GM20000 (cell line): ENCODE measurements at regions not wholly inside any gene's neighbourhood (a gene's known extent, or its start where the extent isn't known, plus 50 kb on each side); places are given as distances from the start of the nearest gene placed in this dataset.

Experiments
- DNase-seq: peaks from one replicate; pipeline ENCODE4 v3.0.0; 2012; ENCODE audit warnings: low spot score
- TF ChIP-seq, protein P1 (sequence below): IDR thresholded peaks from 2 replicates; pipeline ENCODE4 v1.5.1; 2012; ENCODE audit warnings: mild to moderate bottlenecking, control low read depth; ENCODE audit errors: extremely low read depth, missing control alignments

DNA sequence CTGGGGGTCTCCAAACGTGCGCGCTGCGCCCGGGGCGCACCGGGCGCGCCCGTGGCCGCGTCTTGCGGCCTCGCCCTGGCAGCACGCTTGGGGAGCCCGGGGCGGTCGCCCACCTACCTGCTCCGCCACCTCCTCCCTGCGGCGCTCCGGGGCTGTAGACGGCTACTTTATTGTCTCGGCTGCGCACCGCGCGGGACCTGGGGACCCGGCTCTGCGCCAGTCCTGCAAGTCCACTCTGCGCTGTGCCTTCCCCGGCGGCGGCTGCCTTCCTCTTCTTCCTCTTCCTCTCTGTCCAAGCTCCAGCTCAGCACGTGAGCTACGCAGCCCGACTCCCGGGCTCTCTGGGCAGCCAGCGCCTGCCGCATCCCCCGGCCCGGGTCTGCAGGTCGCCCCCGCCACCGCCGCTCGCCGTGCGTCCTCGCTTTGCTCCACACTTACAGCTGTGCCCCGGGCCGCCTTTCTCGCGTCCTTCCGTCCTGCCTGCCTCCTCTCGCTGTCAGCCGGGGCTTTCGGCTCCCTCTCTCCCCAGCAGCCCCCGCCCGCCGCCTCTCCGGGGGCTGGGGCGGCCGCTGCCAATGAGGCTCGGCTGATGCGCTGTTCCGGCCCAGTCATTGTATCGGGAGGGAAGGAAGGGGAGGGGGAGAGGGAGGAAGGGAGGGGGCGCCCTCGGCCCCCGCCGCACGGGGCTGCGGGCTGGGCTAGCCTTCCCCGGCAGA, 156.4 kb upstream of the FRMD4B start:
- TF ChIP-seq, protein P1, sequence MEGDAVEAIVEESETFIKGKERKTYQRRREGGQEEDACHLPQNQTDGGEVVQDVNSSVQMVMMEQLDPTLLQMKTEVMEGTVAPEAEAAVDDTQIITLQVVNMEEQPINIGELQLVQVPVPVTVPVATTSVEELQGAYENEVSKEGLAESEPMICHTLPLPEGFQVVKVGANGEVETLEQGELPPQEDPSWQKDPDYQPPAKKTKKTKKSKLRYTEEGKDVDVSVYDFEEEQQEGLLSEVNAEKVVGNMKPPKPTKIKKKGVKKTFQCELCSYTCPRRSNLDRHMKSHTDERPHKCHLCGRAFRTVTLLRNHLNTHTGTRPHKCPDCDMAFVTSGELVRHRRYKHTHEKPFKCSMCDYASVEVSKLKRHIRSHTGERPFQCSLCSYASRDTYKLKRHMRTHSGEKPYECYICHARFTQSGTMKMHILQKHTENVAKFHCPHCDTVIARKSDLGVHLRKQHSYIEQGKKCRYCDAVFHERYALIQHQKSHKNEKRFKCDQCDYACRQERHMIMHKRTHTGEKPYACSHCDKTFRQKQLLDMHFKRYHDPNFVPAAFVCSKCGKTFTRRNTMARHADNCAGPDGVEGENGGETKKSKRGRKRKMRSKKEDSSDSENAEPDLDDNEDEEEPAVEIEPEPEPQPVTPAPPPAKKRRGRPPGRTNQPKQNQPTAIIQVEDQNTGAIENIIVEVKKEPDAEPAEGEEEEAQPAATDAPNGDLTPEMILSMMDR: no peak
- DNase-seq: peak; percentile 25

DNA sequence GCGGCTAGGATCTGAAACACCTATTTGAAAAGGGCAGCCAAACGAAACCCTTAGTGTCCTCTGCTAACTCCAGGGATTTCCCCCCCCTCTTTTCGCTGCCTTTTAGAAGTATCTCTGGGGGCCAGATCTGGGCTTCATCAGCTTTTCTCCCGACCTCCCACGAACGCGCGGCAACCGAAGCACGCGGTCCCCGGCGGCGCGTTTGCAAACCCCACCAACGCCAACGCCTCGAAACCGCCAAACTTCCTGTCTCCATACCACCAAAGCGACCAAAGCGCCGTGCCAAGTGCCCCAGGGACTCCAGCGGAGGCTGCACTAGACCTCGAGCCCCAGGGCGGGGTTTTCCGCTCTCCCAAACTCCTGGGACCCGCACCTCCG, 155.8 kb upstream of the FRMD4B start:
- TF ChIP-seq, protein P1: no peak
- peak; percentile 16 for DNase-seq

DNA sequence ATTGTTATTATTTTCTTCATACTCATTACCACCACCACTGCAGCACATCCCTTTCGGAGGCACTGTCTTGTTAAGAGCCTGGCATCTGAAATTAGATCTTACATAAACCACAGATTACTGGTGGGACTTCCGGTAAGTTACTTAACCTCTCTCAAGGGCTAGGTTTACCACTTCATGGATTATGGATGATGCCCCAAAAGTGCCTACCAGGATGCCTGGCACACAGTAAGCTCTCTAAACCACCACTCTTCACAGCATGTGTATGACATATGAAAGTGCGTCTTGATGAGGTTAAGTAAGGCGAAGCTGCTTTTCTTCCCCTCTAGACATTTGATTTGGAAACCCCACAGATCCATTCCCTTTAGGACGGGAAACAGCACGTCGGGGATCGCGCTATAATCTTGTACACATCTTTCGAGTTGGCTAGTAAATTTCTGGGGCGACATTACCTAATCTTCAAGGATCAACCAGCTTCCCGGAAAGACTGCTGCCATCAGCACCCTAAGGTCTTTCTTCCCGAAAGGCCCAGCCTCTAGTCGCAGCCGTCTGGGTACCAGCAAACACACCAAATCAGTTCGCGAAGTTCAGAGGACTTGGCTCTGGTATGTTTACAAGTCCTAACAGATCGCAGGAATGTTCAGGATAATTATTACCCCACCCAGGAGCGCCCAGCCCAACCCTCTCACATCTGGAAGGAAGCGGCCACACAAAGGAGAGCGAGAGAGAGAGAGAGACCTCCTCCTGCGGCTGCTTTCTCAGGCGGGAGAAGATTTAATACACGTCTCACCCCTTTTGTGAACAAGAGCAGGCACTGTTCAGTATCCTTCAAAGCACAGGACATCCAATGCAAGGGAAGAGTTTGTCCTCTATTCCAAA, 155.1 kb upstream of the FRMD4B start:
- peak; percentile 20 for DNase-seq
- TF ChIP-seq, protein P1: no peak

DNA sequence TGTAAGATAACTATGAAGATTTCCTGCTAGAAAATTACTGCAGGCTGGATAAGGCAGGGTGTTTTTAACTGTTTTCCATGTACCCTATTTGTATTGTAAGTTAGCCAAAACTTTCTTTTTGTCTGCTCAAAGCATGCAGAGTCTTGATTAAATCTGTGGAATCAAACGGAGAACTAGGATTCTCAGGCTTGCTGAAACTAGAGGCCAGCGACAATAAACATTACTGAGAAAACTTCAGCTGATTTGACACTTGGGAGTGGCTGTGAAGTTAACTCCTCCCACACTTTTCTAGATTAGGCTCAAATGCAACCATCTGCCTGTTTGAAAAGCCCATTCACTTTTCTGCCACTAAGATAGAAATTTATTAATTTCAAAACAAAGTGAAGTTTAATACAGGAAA, 153.2 kb upstream of the FRMD4B start:
- DNase-seq: no peak
- TF ChIP-seq, protein P1: no peak

DNA sequence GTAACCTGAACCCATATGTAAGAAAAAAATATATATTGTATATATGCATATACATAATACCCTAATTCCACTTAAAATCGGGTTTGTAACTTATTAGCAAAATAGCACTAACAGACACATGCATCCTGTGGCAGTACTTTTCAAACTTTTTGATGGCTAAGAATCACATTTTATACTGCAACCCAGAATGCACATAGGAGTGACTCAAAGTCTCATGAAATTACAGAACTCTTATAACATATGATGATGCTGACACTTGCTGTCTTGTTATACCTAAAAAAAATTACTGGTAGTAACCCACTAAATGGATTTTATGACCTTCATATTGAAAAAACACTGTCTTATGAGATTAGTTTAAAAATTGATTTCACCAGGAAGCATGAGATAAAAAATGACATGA, 152.4 kb upstream of the FRMD4B start:
- no peak for DNase-seq
- TF ChIP-seq, protein P1: no peak

DNA sequence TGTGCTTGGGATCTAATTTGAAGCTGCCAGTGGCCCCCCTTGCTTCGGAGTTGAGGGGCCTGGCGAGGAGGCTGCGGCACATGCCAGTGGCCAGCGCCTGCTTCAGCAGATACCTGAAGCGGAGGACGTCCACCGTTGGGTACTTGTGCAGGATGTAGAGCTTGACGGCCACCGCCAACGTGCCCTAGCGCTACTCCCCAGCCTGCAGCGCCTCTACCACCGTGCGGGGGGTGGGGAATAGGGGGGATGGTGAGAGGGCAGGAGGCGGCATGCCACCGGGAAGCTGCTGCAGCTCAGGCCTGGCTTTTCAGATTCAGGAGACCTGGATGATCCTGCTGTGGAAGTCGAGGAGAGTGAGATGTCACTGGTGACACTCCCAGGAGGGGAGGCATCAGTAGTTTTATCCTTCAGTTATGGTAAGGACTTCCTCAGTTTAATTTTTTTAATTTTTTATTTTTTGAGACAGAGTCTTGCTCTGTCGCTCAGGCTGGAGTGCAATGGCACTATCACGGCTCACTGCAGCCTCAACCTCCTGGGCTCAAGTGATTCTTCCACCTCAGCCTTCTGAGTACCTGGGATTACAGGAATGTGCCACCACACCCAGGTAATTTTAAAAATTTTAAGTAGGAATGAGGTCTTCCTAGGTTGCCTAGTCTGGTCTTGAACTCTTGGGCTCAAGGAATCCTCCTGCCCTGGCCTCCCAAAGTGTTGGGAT, 150.6 kb upstream of the FRMD4B start:
- DNase-seq: no peak
- TF ChIP-seq, protein P1: no peak

DNA sequence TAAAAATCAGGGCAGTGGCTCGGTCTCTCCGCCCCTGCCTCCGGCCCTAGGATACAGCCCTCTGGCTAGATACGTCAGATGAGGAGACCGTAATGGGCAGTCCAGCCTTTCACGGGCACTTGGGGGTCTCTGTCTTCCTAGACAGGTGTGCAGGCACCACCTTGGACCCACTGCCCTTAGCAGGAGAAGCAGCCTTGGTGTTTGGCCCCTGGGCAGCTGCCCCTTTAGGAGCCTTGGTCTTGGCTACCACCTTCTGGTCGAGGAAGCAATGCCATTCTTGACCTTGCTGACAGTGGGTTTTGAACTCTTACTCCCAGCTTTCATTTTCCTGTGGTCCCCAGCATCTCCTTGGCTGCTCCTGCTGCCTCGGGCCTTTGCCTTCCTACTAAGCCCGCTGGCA, 149.7 kb upstream of the FRMD4B start:
- no peak for DNase-seq
- TF ChIP-seq, protein P1: no peak
